ENCODE measurements at regions not wholly inside any gene's neighbourhood (a gene's known extent, or its start where the extent isn't known, plus 50 kb on each side); places are given as distances from the start of the nearest gene placed in this dataset.
"Not testable (repeated sequence)": the region's sequence is repeated elsewhere in the genome, so short reads cannot be mapped to it uniquely, and the experiment has no call there.

DNA sequence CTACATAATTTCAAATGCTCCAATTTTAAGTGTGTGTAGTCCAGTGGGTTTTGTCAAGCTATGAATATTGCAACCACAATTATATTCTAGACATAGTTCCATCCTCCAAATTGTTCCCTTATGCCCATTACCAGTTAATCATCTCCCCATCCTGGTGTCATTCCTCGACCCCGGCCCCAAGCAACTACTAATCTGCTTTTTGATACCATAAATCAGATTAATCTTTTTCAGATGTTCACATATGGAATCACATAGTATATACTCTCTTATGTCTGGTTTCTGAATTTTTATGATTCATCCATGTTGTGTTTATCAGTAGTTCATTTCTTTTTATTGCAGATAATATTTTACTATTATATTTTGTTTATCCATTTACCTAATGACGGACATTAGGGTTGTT lies 148.4 kb upstream of the RORB start:
- no peak for DNase-seq
- no peak for ATAC-seq

- DNase-seq (no peak), ATAC-seq (no peak)
Measured at GRCh38 chr9:74355107-74355506, 142.0 kb upstream of the RORB start.

DNA sequence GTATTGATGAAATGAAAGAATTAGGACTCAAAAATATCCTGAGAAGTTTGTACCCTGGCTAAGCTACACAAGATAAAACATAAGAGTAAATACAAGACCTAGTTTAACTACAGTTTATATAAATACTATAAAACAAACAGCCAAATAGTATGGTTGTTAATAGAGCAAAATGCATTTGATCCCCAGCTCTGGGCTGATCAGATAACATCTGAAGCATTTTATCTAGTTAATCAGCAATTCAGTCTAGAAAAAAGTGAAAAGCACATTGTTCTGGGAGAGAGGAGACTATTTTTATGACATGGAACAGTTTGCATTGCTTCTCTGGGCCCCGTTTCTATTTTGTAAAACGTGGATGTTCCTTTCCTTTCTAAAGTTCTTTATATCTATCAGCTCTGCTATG lies 139.6 kb upstream of the RORB start:
- ATAC-seq, result no peak

GRCh38 chr9:74358959-74359358 lies 138.2 kb upstream of the RORB start:
- no peak for DNase-seq

More for the DNA sequence above, 139.6 kb upstream of the RORB start:
- no peak for DNase-seq

GRCh38 chr9:74361508-74361907 lies 135.6 kb upstream of the RORB start:
- no peak for DNase-seq
- ATAC-seq, result no peak

More at GRCh38 chr9:74358959-74359358, 138.2 kb upstream of the RORB start:
- no peak for ATAC-seq

- DNase-seq (no peak), ATAC-seq (no peak)
Measured at GRCh38 chr9:74362423-74362822, 134.7 kb upstream of the RORB start.

GRCh38 chr9:74366111-74366510 lies 131.0 kb upstream of the RORB start:
- DNase-seq (no peak), ATAC-seq (no peak)

- DNase-seq, result no peak
- no peak for ATAC-seq
Measured at GRCh38 chr9:74369844-74370243, 127.3 kb upstream of the RORB start.

- no peak for DNase-seq
- no peak for ATAC-seq
Measured at GRCh38 chr9:74373348-74373747, 123.8 kb upstream of the RORB start.

DNA sequence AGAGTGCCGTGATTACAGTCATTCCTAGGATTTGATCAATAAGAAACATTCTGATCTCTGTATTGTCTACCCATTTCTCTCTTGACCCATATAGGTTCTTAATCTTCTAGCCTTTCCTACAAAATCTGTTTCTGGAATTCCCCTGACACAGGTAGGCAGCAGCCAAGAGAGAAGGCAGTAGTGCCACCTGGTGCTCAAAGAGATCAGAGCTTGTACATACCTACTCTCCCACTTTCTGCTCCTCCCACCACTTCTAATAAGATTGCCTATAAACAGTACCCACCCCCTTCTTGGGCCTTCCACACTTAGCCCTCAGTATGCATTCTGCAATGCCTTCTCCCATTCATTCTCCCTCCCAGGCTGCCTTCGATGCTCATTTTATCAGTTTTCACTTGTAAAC lies 117.4 kb upstream of the RORB start:
- no peak for DNase-seq
- no peak for ATAC-seq

GRCh38 chr9:74391816-74392215 lies 105.3 kb upstream of the RORB start:
- no peak for ATAC-seq

GRCh38 chr9:74403581-74403980 lies 93.6 kb upstream of the RORB start:
- no peak for DNase-seq
- ATAC-seq, result no peak

More at GRCh38 chr9:74391816-74392215, 105.3 kb upstream of the RORB start:
- no peak for DNase-seq

GRCh38 chr9:74404620-74405019 lies 92.5 kb upstream of the RORB start:
- DNase-seq (no peak), ATAC-seq (no peak)

DNA sequence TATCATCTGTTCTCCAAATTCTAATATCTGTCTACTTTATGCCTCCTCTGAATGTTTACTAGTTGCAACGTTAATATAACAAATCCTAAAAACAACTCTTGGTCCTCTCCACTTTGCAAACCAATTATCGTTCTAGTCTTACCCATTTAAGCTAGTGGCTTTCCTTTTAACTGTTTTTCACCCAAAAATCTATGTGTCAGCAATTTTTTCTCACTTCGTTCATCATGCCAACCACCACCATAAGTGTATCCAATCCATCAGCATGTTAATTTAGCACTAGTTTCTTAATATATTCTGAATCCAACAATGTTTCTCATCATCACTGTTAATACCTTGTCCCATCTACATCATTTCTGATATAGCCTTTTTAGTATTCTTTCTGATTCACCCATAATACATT lies 90.0 kb upstream of the RORB start:
- DNase-seq (no peak), ATAC-seq (no peak)

- no peak for DNase-seq
- no peak for ATAC-seq
Measured at GRCh38 chr9:74412236-74412979, 84.7 kb upstream of the RORB start.

DNA sequence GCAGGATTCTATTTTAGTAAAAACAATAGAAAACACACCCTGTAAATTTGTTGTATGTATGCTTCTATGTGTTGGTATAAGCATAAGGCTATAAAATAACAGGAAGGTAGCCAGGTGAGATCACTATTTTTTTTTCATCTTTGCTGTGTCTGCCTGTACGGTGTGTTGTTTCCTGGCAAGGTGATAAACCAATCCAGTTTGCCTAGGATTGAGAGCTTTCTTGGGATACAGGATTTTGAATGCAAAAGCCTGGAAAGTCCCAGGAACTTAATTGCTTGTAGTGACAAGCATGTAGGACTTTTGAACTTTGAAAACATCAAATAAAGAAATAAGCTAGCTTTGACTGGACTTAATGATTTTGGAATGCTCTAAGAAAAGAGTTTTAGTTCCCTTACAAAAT lies 83.3 kb upstream of the RORB start:
- ATAC-seq, result no peak
- no peak for DNase-seq

DNA sequence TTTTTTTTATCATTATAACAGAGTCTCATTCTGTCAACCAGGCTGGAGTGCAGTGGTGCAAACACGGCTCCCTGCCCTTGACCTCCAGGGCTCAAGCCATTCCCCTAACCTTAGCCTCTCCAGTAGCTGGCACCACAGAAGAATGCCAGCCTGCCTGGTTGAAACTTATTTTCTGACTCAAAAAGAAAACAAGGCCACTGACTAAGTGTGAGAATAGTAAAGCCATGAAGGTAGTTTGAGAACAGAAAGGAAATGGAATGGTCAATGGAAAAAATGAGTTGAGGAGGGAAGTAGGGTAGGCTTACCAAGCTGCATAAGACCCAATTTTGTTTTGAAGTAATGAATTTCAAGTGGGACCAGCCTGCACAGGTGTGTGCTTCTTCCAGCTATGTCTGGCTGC lies 82.8 kb upstream of the RORB start:
- no peak for DNase-seq
- ATAC-seq, result no peak

DNA sequence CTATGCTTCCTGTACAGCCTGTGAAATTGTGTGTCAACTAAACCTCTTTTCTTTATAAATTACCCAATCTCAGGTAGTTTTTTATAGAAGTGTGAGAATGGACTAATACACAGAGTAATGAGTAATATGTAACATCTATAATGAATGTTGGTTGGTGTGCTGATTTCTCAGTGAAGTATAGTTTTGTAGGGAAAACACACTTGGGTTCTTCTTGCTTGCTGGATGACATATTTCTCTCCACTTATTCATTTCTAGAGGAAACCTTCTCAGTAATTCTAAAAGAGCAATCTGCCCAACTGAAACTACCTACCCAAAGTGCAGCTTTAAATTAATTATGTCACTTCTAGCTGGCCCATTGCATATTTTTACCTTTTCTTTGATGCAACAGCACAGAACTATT lies 81.1 kb upstream of the RORB start:
- DNase-seq (no peak), ATAC-seq (no peak)

DNA sequence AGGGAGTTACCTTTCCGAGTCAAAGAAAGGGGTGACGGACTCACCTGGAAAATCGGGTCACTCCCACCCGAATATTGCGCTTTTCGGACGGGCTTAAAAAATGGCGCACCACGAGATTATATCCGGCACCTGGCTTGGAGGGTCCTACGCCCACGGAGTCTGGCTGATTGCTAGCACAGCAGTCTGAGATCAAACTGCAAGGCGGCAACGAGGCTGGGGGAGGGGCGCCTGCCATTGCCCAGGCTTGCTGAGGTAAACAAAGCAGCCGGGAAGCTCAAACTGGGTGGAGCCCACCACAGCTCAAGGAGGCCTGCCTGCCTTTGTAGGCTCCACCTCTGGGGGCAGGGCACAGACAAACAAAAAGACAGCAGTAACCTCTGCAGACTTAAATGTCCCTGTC lies 72.6 kb upstream of the RORB start:
- not testable (repeated sequence) for ATAC-seq, DNase-seq

DNA sequence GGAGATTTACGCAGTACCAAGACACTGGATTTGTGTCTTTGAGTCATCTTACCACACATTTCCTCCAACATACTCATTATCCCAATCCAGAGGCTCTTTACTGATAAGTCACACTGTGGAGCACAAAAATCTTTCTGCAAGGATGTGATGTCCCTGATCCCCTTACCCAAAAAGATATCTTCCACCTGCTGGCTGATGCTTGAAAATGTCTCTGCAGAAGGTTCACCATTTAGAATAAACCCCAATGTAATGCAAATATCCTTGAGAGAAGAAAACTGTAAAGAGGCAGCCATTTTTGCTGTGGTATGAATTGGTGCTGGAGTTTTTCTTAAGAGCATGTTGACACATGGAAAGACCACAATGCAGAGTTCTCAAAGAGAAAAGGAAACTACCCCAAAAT lies 65.7 kb upstream of the RORB start:
- ATAC-seq (no peak), DNase-seq (no peak)

GRCh38 chr9:74443036-74443750 lies 53.9 kb upstream of the RORB start:
- DNase-seq (no peak), ATAC-seq (no peak)

DNA sequence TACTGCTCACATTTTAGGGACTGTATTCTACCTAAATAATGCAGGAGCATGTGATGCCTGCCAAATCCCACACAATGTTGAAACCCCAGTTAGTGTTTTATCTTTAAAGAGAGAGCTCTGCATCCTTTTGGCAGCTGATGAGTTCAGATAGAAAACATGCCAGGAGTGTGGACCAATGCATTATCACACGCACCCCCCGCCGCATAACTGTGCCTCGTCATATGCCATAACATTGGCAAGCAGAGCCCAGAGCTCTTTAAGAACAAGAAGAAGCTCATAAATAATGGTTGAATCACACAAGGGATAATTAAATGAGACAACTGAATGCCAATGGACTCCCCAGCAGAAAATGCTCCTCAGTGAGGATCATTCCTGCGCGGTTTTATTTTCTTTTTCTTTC lies 52.8 kb upstream of the RORB start:
- ATAC-seq (no peak), DNase-seq (no peak)
